H1 (cell line): ENCODE measurements at regions not wholly inside any gene's neighbourhood (a gene's known extent, or its start where the extent isn't known, plus 50 kb on each side); places are given as distances from the start of the nearest gene placed in this dataset.

ENCODE experiments used
- CTCF ChIA-PET: fragments of 300-600 bp; sonication (Branson Sonifier 250); formaldehyde crosslinking; loops from one replicate; lab custom pipeline; 2021; ENCODE audit not compliant: partially characterized antibody; lab: Charles Lee
- POLR2A ChIA-PET: fragments of 300-600 bp; sonication (Branson Sonifier 250); formaldehyde crosslinking; loops from one replicate; lab custom pipeline; 2021; ENCODE audit warnings: inconsistent platforms; ENCODE audit not compliant: partially characterized antibody; lab: Charles Lee
- DNase-seq, 2 experiments: peaks; one replicate each; pipeline versions ENCODE4 v3.0.0 to v3.0.0-alpha.2; 2010 to 2022; ENCODE audit warnings: low spot score in 2 of 2, low read depth in 1 of 2, mixed read lengths in 1 of 2
- FAIRE-seq: peaks from 2 replicates; lab custom pipeline; 2011; peaks lifted over from hg19 to GRCh38; lab: Jason Lieb, UNC
- H2AFZ ChIP-seq: 2 replicates; pipeline ENCODE4 v1.8.1; 2012; ENCODE audit warnings: low read length, inconsistent platforms
- H2AK5ac ChIP-seq: 2 replicates; pipeline ENCODE4 v1.6.1; 2013; ENCODE audit warnings: low read depth, low read length
- H2BK120ac ChIP-seq: replicated peaks from 2 replicates; pipeline ENCODE3; 2013; ENCODE audit warnings: low read depth, low read length, inconsistent platforms
- H2BK12ac ChIP-seq: 2 replicates; pipeline ENCODE4 v1.6.1; 2013; ENCODE audit warnings: low read depth, low read length
- H2BK15ac ChIP-seq: 2 replicates; pipeline ENCODE4 v1.6.1; 2013; ENCODE audit warnings: low read length
- H2BK20ac ChIP-seq: 2 replicates; pipeline ENCODE4 v1.6.1; 2013; ENCODE audit warnings: low read length
- H2BK5ac ChIP-seq: 2 replicates; pipeline ENCODE4 v1.6.1; 2013; ENCODE audit warnings: low read depth, low read length
- H3K14ac ChIP-seq: 2 replicates; pipeline ENCODE4 v1.6.1; 2013; ENCODE audit warnings: inconsistent platforms; ENCODE audit not compliant: insufficient read length
- H3K18ac ChIP-seq: 2 replicates; pipeline ENCODE4 v1.6.1; 2013; ENCODE audit warnings: low read length; ENCODE audit errors: extremely low read depth
- H3K23ac ChIP-seq: 2 replicates; pipeline ENCODE4 v1.6.1; 2013; ENCODE audit warnings: inconsistent platforms; ENCODE audit not compliant: insufficient read length
- H3K23me2 ChIP-seq: 2 replicates; pipeline ENCODE4 v1.6.1; 2013; ENCODE audit warnings: low read depth, low read length
- H3K27ac ChIP-seq: 2 replicates; pipeline ENCODE4 v1.6.1; 2011; ENCODE audit warnings: low read depth, low read length, inconsistent platforms
- H3K27me3 ChIP-seq, 4 experiments: replicated peaks in 1 of 4; 1 replicate in 1 of 4; 2 replicates in 3 of 4; pipeline versions ENCODE4 v1.6.1 to v1.8.1; 2011 to 2013; ENCODE audit warnings: low read length in 3 of 4, mild to moderate bottlenecking in 3 of 4, inconsistent platforms in 2 of 4, mixed read lengths in 2 of 4, moderate library complexity in 1 of 4; ENCODE audit not compliant: control insufficient read depth in 3 of 4, insufficient read depth in 3 of 4; ENCODE audit errors: extremely low read depth in 1 of 4
- H3K36me3 ChIP-seq, 4 experiments: 2 replicates each; pipeline versions ENCODE4 v1.6.1 to v1.8.1; 2011 to 2013; ENCODE audit warnings: mild to moderate bottlenecking in 4 of 4, low read length in 3 of 4, moderate library complexity in 2 of 4, control low read depth in 1 of 4, inconsistent platforms in 1 of 4; ENCODE audit not compliant: insufficient read depth in 4 of 4, control insufficient read depth in 2 of 4
- H3K4ac ChIP-seq: replicated peaks from 2 replicates; pipeline ENCODE3; 2013; ENCODE audit warnings: low read length, low read depth, mixed read lengths, inconsistent platforms; ENCODE audit not compliant: insufficient read length
- H3K4me1 ChIP-seq, 4 experiments: replicated peaks in 1 of 4; 1 replicate in 1 of 4; 2 replicates in 3 of 4; pipeline versions ENCODE4 v1.6.1 to v1.8.1; 2011 to 2013; ENCODE audit warnings: low read length in 3 of 4, inconsistent platforms in 2 of 4, mixed read lengths in 1 of 4; ENCODE audit not compliant: insufficient read depth in 4 of 4, control insufficient read depth in 3 of 4
- H3K4me2 ChIP-seq, 2 experiments: 2 replicates each; pipeline versions ENCODE4 v1.6.1 to v1.8.1; 2011 to 2013; ENCODE audit warnings: low read depth in 2 of 2, low read length in 2 of 2, control low read depth in 1 of 2, inconsistent platforms in 1 of 2, mild to moderate bottlenecking in 1 of 2; ENCODE audit not compliant: insufficient read depth in 1 of 2
- H3K4me3 ChIP-seq, 4 experiments: fragments of 200-600, 300-600 bp in 1 of 4; sonication (generic), shearing (Covaris generic), sonication (Bioruptor Twin) in 1 of 4; 2 replicates each; pipeline versions ENCODE4 v1.5.1 to v1.8.1; 2011 to 2016; ENCODE audit warnings: low read length in 4 of 4, low read depth in 3 of 4, control low read depth in 2 of 4, inconsistent platforms in 2 of 4, mild to moderate bottlenecking in 2 of 4, mixed read lengths in 1 of 4, moderate library complexity in 1 of 4; ENCODE audit not compliant: insufficient read depth in 2 of 4; ENCODE audit errors: extremely low read depth in 1 of 4
- H3K56ac ChIP-seq: replicated peaks from 2 replicates; pipeline ENCODE3; 2013; ENCODE audit warnings: low read depth, mild to moderate bottlenecking, mixed read lengths, low read length, inconsistent platforms; ENCODE audit not compliant: insufficient read length
- H3K79me1 ChIP-seq: 2 replicates; pipeline ENCODE4 v1.6.1; 2013; ENCODE audit warnings: low read depth, low read length, control low read depth
- H3K79me2 ChIP-seq, 2 experiments: 2 replicates each; pipeline versions ENCODE4 v1.6.1 to v1.8.1; 2012 to 2013; ENCODE audit warnings: low read length in 2 of 2, mild to moderate bottlenecking in 2 of 2, inconsistent platforms in 1 of 2; ENCODE audit not compliant: insufficient read depth in 2 of 2, control insufficient read depth in 1 of 2
- H3K9ac ChIP-seq, 4 experiments: replicated peaks in 1 of 4; 1 replicate in 1 of 4; 2 replicates in 3 of 4; pipeline versions ENCODE4 v1.6.1 to v1.8.1; 2011 to 2013; ENCODE audit warnings: low read depth in 3 of 4, low read length in 3 of 4, control low read depth in 2 of 4, mild to moderate bottlenecking in 2 of 4, moderate library complexity in 2 of 4, inconsistent platforms in 1 of 4; ENCODE audit errors: extremely low read depth in 1 of 4
- H3K9me3 ChIP-seq, 2 experiments: 2 replicates each; pipeline versions ENCODE4 v1.6.1 to v1.8.1; 2012 to 2013; ENCODE audit warnings: mild to moderate bottlenecking in 2 of 2, moderate library complexity in 2 of 2, control low read depth in 1 of 2, inconsistent platforms in 1 of 2, low read depth in 1 of 2, low read length in 1 of 2, mixed read lengths in 1 of 2; ENCODE audit not compliant: insufficient read depth in 2 of 2
- H4K20me1 ChIP-seq, 2 experiments: replicated peaks in 1 of 2; 2 replicates each; pipeline versions ENCODE3 to v1.8.1; 2011 to 2013; ENCODE audit warnings: inconsistent platforms in 2 of 2, low read length in 2 of 2, mild to moderate bottlenecking in 1 of 2; ENCODE audit not compliant: insufficient read depth in 2 of 2, control insufficient read depth in 1 of 2
- H4K5ac ChIP-seq: 2 replicates; pipeline ENCODE4 v1.6.1; 2013; ENCODE audit warnings: low read length, low read depth, mixed read lengths, inconsistent platforms; ENCODE audit not compliant: insufficient read length
- H4K8ac ChIP-seq: 2 replicates; pipeline ENCODE4 v1.8.0; 2013; ENCODE audit warnings: mild to moderate bottlenecking, moderate library complexity, low read length, inconsistent platforms; ENCODE audit not compliant: insufficient read depth; ENCODE audit errors: extremely low read depth
- H4K91ac ChIP-seq: replicated peaks from 2 replicates; pipeline ENCODE3; 2013; ENCODE audit warnings: low read length, mixed read lengths, inconsistent platforms; ENCODE audit not compliant: insufficient read length
- ASH2L ChIP-seq: fragments of 200-600, 300-600 bp; sonication (generic); IDR thresholded peaks from one replicate; pipeline ENCODE4 v1.7.1; 2017; ENCODE audit warnings: low read length
- CBX5 ChIP-seq: fragments of 300-800, 300-1000 bp; sonication (generic); IDR thresholded peaks from 2 replicates; pipeline ENCODE4 v1.7.1; 2016; ENCODE audit warnings: antibody characterized with exemption, low read length, low read depth
- CHD1 ChIP-seq: IDR thresholded peaks from 2 replicates; pipeline ENCODE4 v1.6.1; 2012; ENCODE audit warnings: low read depth, low read length, improper control_type of control experiment
- CREB1 ChIP-seq: IDR thresholded peaks from 2 replicates; pipeline ENCODE4 v1.6.1; 2012; ENCODE audit warnings: inconsistent platforms
- CTBP2 ChIP-seq: IDR thresholded peaks from 2 replicates; pipeline ENCODE4 v1.7.0; 2011; ENCODE audit warnings: borderline replicate concordance, mild to moderate bottlenecking, moderate library complexity, mixed read lengths, low read length; ENCODE audit not compliant: insufficient read depth, insufficient read length
- POLR2A ChIP-seq, 2 experiments: IDR thresholded peaks; 1 replicate in 1 of 2; 2 replicates in 1 of 2; pipeline ENCODE4 v1.6.1; 2011; ENCODE audit warnings: low read depth in 2 of 2, low read length in 2 of 2, mild to moderate bottlenecking in 2 of 2; ENCODE audit errors: control extremely low read depth in 1 of 2
- POLR2AphosphoS5 ChIP-seq: IDR thresholded peaks from 2 replicates; pipeline ENCODE4 v1.6.1; 2011; ENCODE audit warnings: low read depth, low read length
- RNF2 ChIP-seq: fragments of 200-900, 300-1000 bp; sonication (generic); IDR thresholded peaks from 2 replicates; pipeline ENCODE4 v1.7.1; 2016; ENCODE audit warnings: borderline replicate concordance, low read depth, mild to moderate bottlenecking, antibody characterized with exemption, low read length; ENCODE audit not compliant: poor library complexity, severe bottlenecking; ENCODE audit errors: missing control alignments
- SIN3A ChIP-seq, 2 experiments: IDR thresholded peaks in 1 of 2; conservative IDR thresholded peaks in 1 of 2; 2 replicates each; pipeline ENCODE4 v1.6.1; 2011 to 2012; ENCODE audit warnings: low read length in 2 of 2, improper control_type of control experiment in 1 of 2, low read depth in 1 of 2, mild to moderate bottlenecking in 1 of 2
- SP1 ChIP-seq: IDR thresholded peaks from 2 replicates; pipeline ENCODE4 v1.6.1; 2011; ENCODE audit warnings: low read depth, low read length
- SP2 ChIP-seq: IDR thresholded peaks from 2 replicates; pipeline ENCODE4 v1.6.1; 2012; ENCODE audit warnings: mild to moderate bottlenecking, low read length, inconsistent platforms
- SUZ12 ChIP-seq: fragments of 200-600 bp; sonication (generic); IDR thresholded peaks from 2 replicates; pipeline ENCODE4 v1.6.1; 2012; ENCODE audit warnings: mild to moderate bottlenecking, inconsistent platforms, low read length, moderate library complexity, mixed read lengths
- TAF1 ChIP-seq: IDR thresholded peaks from 2 replicates; pipeline ENCODE4 v1.6.1; 2011; ENCODE audit warnings: mild to moderate bottlenecking, low read depth, low read length
- TAF7 ChIP-seq: optimal IDR thresholded peaks from 2 replicates; pipeline ENCODE3; 2011; ENCODE audit warnings: low read depth, mild to moderate bottlenecking, inconsistent platforms, low read length, moderate library complexity, borderline replicate concordance
- TBP ChIP-seq: IDR thresholded peaks from 2 replicates; pipeline ENCODE4 v1.6.1; 2011; ENCODE audit warnings: low read depth, low read length, improper control_type of control experiment
- WGBS, 2 experiments: shearing (Covaris generic) in 1 of 2; methylation state at CpG; one replicate each; pipeline versions ENCODE4 v1.1.6 to v1.1.7; 2013 to 2015; ENCODE audit warnings: low lambda C conversion rate in 2 of 2, mixed read lengths in 2 of 2, inconsistent platforms in 1 of 2, low coverage in 1 of 2, missing lambda C conversion rate in 1 of 2; ENCODE audit not compliant: insufficient replicate concordance in 2 of 2, insufficient coverage in 1 of 2, insufficient read length in 1 of 2; ENCODE audit errors: extremely low coverage in 1 of 2, missing lambda C conversion rate in 1 of 2; 5-methylcytosine and 5-hydroxymethylcytosine counted together

GRCh38 chr11:8802251-8802650 is 108.7 kb upstream of the AKIP1 start:
- H3K4me2 ChIP-seq, result no peak overlapping the region
- H3K56ac ChIP-seq, result no peak overlapping the region
- H2BK20ac ChIP-seq, result no peak overlapping the region
- peaks cover 4% of the 10 kb centered on the region for H3K79me1 ChIP-seq
- H3K27me3 ChIP-seq, result no peaks in the 10 kb centered on the region
- H3K9ac ChIP-seq, result no peak overlapping the region
- H2BK120ac ChIP-seq, result no peak overlapping the region
- no peak overlapping the region for H3K4ac ChIP-seq
- H2AK5ac ChIP-seq, result no peak overlapping the region
- no peaks in the 10 kb centered on the region for H3K23me2 ChIP-seq
- FAIRE-seq (no peak), DNase-seq (no peak)
- no peak overlapping the region for H4K91ac ChIP-seq
- TF ChIP-seq CBX5 (no peak), TAF1 (no peak), SP2 (no peak), TAF7 (no peak), SUZ12 (no peak), RNF2 (no peak), SP1 (no peak), CTBP2 (no peak), CREB1 (no peak), SIN3A (conservative IDR thresholded peaks at IDR 0.05 in 1 of 2, IDR thresholded peaks at IDR 0.05 in 1 of 2; ENCODE audit: low read depth in 1 of 2, low read length in 2 of 2) (no peak), ASH2L (no peak), POLR2AphosphoS5 (no peak), POLR2A (IDR thresholded peaks at IDR 0.05; ENCODE audit: control extremely low read depth in 1 of 2, low read depth in 2 of 2, low read length in 2 of 2) (no peak), CHD1 (no peak), TBP (no peak)
- H3K4me1 ChIP-seq, result peaks cover 0 to 1% (median 0%) of the 10 kb centered on the region in 4 experiments; a peak in 1 of 7 replicates
- H2BK15ac ChIP-seq, result no peak overlapping the region
- POLR2A ChIA-PET, result interaction anchor here (0.6 to 1.6 kb wide), 3 partner anchors 58 to 261 kb away, joined by 3 to 4 read pairs (median 3); no protein-coding TSS in a partner anchor
- H2BK5ac ChIP-seq, result no peak overlapping the region
- H3K4me3 ChIP-seq, result no peak overlapping the region
- H4K8ac ChIP-seq, result no peak overlapping the region
- H3K18ac ChIP-seq, result no peak overlapping the region
- H3K14ac ChIP-seq, result no peak overlapping the region
- no peak overlapping the region for H3K27ac ChIP-seq
- no peaks in the 10 kb centered on the region for H3K36me3 ChIP-seq
- CTCF ChIA-PET, result no interaction called here
- 97% methylated on average over 5 of the region's 5 CpGs; no CpG with 5 or more reads in 1 of the 2 experiments for WGBS, 2 experiments
- H3K9me3 ChIP-seq, result no peaks in the 10 kb centered on the region
- no peaks in the 10 kb centered on the region; a peak in 2 of 4 replicates for H3K79me2 ChIP-seq
- no peak overlapping the region for H4K5ac ChIP-seq
- H2AFZ ChIP-seq, result no peak overlapping the region
- H3K23ac ChIP-seq, result no peak overlapping the region
- peaks cover 0 to 2% of the 10 kb centered on the region in 2 experiments for H4K20me1 ChIP-seq
- H2BK12ac ChIP-seq, result no peak overlapping the region
